ENCODE measurements at regions not wholly inside any gene's neighbourhood (a gene's known extent, or its start where the extent isn't known, plus 50 kb on each side); places are given as distances from the start of the nearest gene placed in this dataset.

- no peak for DNase-seq (ENCODE audit: low read depth)
Observed at GRCh38 chr4:11628093-11628725, 199.5 kb upstream of the HS3ST1 start.

GRCh38 chr4:11626066-11626465, 197.4 kb upstream of the HS3ST1 start:
- no peak for DNase-seq (ENCODE audit: low read depth)

GRCh38 chr4:11625211-11625610, 196.5 kb upstream of the HS3ST1 start:
- no peak for DNase-seq (ENCODE audit: low read depth)

- DNase-seq (ENCODE audit: low read depth): no peak
Observed at GRCh38 chr4:11624370-11624769, 195.7 kb upstream of the HS3ST1 start.

- no peak for DNase-seq (ENCODE audit: low read depth)
Observed at GRCh38 chr4:11623726-11624037, 195.0 kb upstream of the HS3ST1 start.

GRCh38 chr4:11622961-11623725, 194.4 kb upstream of the HS3ST1 start:
- no peak for DNase-seq (ENCODE audit: low read depth)

- no peak for DNase-seq (ENCODE audit: low read depth)
Observed at GRCh38 chr4:11620861-11621260, 192.2 kb upstream of the HS3ST1 start.

- DNase-seq (ENCODE audit: low read depth): no peak
Observed at GRCh38 chr4:11618666-11619282, 190.1 kb upstream of the HS3ST1 start.

GRCh38 chr4:11616856-11617255, 188.2 kb upstream of the HS3ST1 start:
- no peak for DNase-seq (ENCODE audit: low read depth)

- no peak for DNase-seq (ENCODE audit: low read depth)
Observed at GRCh38 chr4:11615601-11616000, 186.9 kb upstream of the HS3ST1 start.

- no peak for DNase-seq (ENCODE audit: low read depth)
Observed at GRCh38 chr4:11614426-11614825, 185.7 kb upstream of the HS3ST1 start.

- no peak for DNase-seq (ENCODE audit: low read depth)
Observed at GRCh38 chr4:11611868-11612267, 183.2 kb upstream of the HS3ST1 start.

- DNase-seq (ENCODE audit: low read depth): no peak
Observed at GRCh38 chr4:11609751-11610150, 181.1 kb upstream of the HS3ST1 start.

GRCh38 chr4:11608992-11609391, 180.3 kb upstream of the HS3ST1 start:
- DNase-seq (ENCODE audit: low read depth): no peak

- no peak for DNase-seq (ENCODE audit: low read depth)
Observed at GRCh38 chr4:11606078-11606477, 177.4 kb upstream of the HS3ST1 start.

GRCh38 chr4:11605597-11605996, 176.9 kb upstream of the HS3ST1 start:
- DNase-seq (ENCODE audit: low read depth): no peak

- DNase-seq (ENCODE audit: low read depth): no peak
Observed at GRCh38 chr4:11604821-11605220, 176.1 kb upstream of the HS3ST1 start.

GRCh38 chr4:11603591-11604194, 175.0 kb upstream of the HS3ST1 start:
- DNase-seq (ENCODE audit: low read depth): no peak

GRCh38 chr4:11602606-11603340, 174.1 kb upstream of the HS3ST1 start:
- no peak for DNase-seq (ENCODE audit: low read depth)

- no peak for DNase-seq (ENCODE audit: low read depth)
Observed at GRCh38 chr4:11599064-11599463, 170.4 kb upstream of the HS3ST1 start.

- DNase-seq (ENCODE audit: low read depth): no peak
Observed at GRCh38 chr4:11598591-11598990, 169.9 kb upstream of the HS3ST1 start.

GRCh38 chr4:11597506-11597905, 168.8 kb upstream of the HS3ST1 start:
- DNase-seq (ENCODE audit: low read depth): no peak
